ENCODE measurements at regions not wholly inside any gene's neighbourhood (a gene's known extent, or its start where the extent isn't known, plus 50 kb on each side); places are given as distances from the start of the nearest gene placed in this dataset.

GRCh38 chr2:122528958-122529705, 773.7 kb downstream of the TSN start:
- no peak overlapping the region for H3K27ac ChIP-seq
- 84 to 87% methylated on average over 10 to 11 of the region's 11 CpGs for WGBS, 2 donors
- no peak for ATAC-seq (ENCODE audit: low FRiP score in 2 of 2)

DNA sequence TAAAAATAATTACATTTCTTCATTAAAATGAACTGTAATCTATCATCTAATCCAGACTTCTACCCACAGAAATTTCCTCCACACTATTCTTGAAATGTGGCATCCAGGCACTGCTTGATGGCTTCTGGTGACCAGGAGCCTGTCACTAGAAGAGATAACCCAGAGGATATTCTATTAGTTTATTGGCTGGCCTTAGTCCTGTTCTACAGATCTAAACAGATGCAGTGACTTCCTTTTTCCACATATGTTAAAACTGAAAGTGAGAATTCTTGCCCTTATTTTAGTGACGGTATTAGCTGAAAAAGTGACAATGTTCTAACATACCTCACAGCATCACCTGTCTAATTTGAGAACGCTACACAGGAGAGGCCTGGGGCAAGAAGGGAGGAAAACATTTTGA, 775.4 kb downstream of the TSN start:
- Histone ChIP-seq H3K27me3 (no peaks in the 10 kb centered on the region), H3K4me1 (no peaks in the 10 kb centered on the region), H3K36me3 (no peaks in the 10 kb centered on the region), H3K9me3 (no peaks in the 10 kb centered on the region), H3K27ac (no peak overlapping the region), H3K4me3 (no peak overlapping the region)
- TF ChIP-seq POLR2AphosphoS5 (IDR thresholded peaks at IDR 0.05) (no peak), CTCF (IDR thresholded peaks at IDR 0.05) (no peak), EP300 (IDR thresholded peaks at IDR 0.05) (no peak), POLR2A (IDR thresholded peaks at IDR 0.05) (no peak)
- ATAC-seq (ENCODE audit: low FRiP score in 2 of 2) (no peak), DNase-seq (no peak)
- WGBS, 2 donors, result 61 to 70% methylated on average over 2 of the region's 2 CpGs

More at GRCh38 chr2:122528958-122529705, 773.7 kb downstream of the TSN start:
- Histone ChIP-seq H3K9me3 (no peaks in the 10 kb centered on the region), H3K36me3 (no peaks in the 10 kb centered on the region), H3K4me3 (no peak overlapping the region), H3K4me1 (no peaks in the 10 kb centered on the region), H3K27me3 (no peaks in the 10 kb centered on the region)
- TF ChIP-seq POLR2AphosphoS5 (IDR thresholded peaks at IDR 0.05) (no peak), CTCF (IDR thresholded peaks at IDR 0.05) (no peak), POLR2A (IDR thresholded peaks at IDR 0.05) (no peak), EP300 (IDR thresholded peaks at IDR 0.05) (no peak)
- DNase-seq, result no peak

- DNase-seq, result peak in 1 of 2 donors; percentile 61
- 66 to 69% methylated on average over 15 of the region's 15 CpGs for WGBS, 2 donors
- ATAC-seq (ENCODE audit: low FRiP score in 2 of 2), result no peak
- Histone ChIP-seq H3K36me3 (no peaks in the 10 kb centered on the region), H3K4me1 (no peaks in the 10 kb centered on the region), H3K9me3 (no peaks in the 10 kb centered on the region), H3K4me3 (no peak overlapping the region), H3K27me3 (no peaks in the 10 kb centered on the region), H3K27ac (no peak overlapping the region)
- no peak for TF ChIP-seq POLR2A (IDR thresholded peaks at IDR 0.05)
- TF ChIP-seq POLR2AphosphoS5 (IDR thresholded peaks at IDR 0.05), result no peak
- TF ChIP-seq EP300 (IDR thresholded peaks at IDR 0.05), result no peak
- no peak for TF ChIP-seq CTCF (IDR thresholded peaks at IDR 0.05)
These were observed 776.0 kb downstream of the TSN start for GRCh38 chr2:122531290-122532071.

DNA sequence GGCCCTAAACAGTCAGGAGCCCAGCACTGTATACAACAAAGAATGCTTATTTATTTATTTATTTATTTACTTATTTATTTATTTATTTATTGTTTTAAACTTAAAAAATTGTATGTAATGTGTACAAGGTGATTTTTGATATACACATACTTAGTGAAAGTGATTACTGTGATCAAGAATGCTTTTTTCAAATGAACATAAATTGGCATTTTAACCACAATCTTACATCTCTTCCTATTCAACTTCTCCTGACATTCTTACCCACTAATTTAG, 776.6 kb downstream of the TSN start:
- ATAC-seq (ENCODE audit: low FRiP score in 2 of 2) (no peak), DNase-seq (no peak)
- Histone ChIP-seq H3K4me1 (no peaks in the 10 kb centered on the region), H3K27ac (no peak overlapping the region), H3K9me3 (no peaks in the 10 kb centered on the region), H3K4me3 (no peak overlapping the region), H3K27me3 (no peaks in the 10 kb centered on the region), H3K36me3 (no peaks in the 10 kb centered on the region)
- TF ChIP-seq CTCF (IDR thresholded peaks at IDR 0.05) (no peak), POLR2A (IDR thresholded peaks at IDR 0.05) (no peak), EP300 (IDR thresholded peaks at IDR 0.05) (no peak), POLR2AphosphoS5 (IDR thresholded peaks at IDR 0.05) (no peak)
